ENCODE measurements at regions not wholly inside any gene's neighbourhood (a gene's known extent, or its start where the extent isn't known, plus 50 kb on each side); places are given as distances from the start of the nearest gene placed in this dataset.
A peak's percentile ranks its signal among the peaks of the same experiment; 100 is the strongest.

DNA sequence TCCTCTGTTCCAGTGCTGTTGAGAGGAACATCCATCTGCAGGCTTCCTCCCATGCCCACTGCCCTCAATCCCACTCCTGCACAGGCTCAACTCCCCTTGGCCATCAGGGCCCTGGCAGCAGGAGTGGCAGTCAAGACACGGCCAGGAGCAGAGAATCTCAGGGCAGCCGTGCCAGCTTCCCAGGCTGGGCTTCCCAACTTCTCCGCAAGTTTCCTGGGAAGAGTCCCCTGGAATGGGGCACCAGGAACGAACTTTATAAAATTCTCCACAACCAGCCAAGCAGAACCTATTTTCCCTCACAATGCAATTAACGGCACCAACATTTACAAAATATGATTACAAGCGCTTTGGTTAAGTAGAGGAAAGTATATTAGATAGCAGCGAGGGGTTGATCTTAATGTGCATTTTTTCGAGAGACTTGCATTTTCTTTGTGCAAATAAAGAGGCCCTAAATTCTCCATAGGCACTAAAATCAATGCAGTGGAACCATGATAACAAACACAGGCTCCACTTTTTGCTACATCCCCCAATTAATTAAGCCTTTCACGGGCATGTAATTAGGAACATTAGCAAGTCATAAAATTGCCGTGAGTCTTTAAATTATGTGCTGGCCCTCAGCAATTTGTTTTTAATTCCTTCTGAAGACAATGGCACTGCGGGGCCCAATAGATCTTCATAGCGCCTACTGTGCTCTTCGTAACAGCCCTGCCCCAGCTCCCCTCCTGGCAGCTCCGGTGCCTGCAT lies 99.9 kb upstream of the LHX1 start:
- H3K27me3 ChIP-seq, result no peaks in the 10 kb centered on the region
- no peaks in the 10 kb centered on the region for H4K20me1 ChIP-seq
- H3K4me3 ChIP-seq, result no peak overlapping the region
- no peak overlapping the region for H3K9ac ChIP-seq
- no peaks in the 10 kb centered on the region for H3K36me3 ChIP-seq
- peaks cover 0 to 5% (median 0%) of the 10 kb centered on the region in 10 experiments; a peak in 2 of 20 replicates for H3K4me1 ChIP-seq
- H3K4me2 ChIP-seq, result no peak overlapping the region
- 0 out of 22 replicates have a peak, but pooled peaks cover 0 to 5% (median 0%) of the 10 kb centered on the region in 11 experiments for H3K9me3 ChIP-seq (replicated peaks in 1 of 11)
- TF ChIP-seq Cebpa-rat (IDR thresholded peaks at IDR 0.05), result no peak
- no peak overlapping the region for H3K27ac ChIP-seq

DNA sequence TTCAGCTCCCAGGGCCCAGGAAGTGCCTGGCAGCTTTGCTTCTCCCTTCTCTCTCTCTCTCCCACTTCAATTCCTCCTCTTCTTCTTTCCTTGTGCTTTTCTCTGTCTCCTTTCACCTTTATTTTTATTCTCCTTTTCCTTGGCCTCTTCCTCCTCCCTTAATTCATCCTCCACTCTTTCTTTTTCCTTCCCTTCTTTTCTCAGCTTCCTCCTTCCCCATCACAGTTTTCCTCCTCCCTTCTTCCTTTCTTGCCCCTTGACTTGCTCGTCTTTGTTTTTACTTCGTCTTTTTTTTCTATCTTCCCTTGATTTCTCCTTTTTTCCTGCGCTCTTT lies 99.4 kb upstream of the LHX1 start:
- H3K9me3 ChIP-seq (replicated peaks in 1 of 11), result 0 out of 22 replicates have a peak, but pooled peaks cover 0 to 5% (median 0%) of the 10 kb centered on the region in 11 experiments
- H3K4me2 ChIP-seq, result no peak overlapping the region
- peaks cover 0 to 5% (median 0%) of the 10 kb centered on the region in 10 experiments; a peak in 2 of 20 replicates for H3K4me1 ChIP-seq
- no peak overlapping the region for H3K27ac ChIP-seq
- H3K9ac ChIP-seq, result no peak overlapping the region
- H3K4me3 ChIP-seq, result no peak overlapping the region
- H3K36me3 ChIP-seq, result no peaks in the 10 kb centered on the region
- H4K20me1 ChIP-seq, result no peaks in the 10 kb centered on the region
- no peaks in the 10 kb centered on the region for H3K27me3 ChIP-seq
- TF ChIP-seq Cebpa-rat (IDR thresholded peaks at IDR 0.05), result no peak

DNA sequence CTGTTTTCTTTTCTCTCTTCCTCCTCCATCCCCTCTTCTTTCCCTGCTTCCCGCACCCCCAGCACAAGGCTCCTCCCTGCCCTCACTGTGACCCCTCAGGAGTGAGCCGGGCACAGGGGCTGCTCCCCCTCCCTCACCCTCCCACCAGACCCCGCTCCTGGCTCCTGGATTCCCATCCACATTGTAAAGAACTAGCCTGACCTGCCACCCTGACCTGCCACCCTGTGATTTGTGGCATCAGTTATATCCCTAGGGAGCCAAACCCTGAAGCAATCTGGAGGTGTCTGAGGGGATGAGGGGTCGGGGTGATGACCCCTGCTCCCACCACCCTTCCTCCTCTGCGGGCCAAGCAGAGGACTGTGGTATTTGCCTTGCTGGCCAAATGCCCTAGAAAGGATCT lies 98.0 kb upstream of the LHX1 start:
- Histone ChIP-seq H3K4me1 (peaks cover 0 to 5% (median 0%) of the 10 kb centered on the region in 10 experiments; a peak in 2 of 20 replicates), H3K27ac (no peak overlapping the region), H3K36me3 (no peaks in the 10 kb centered on the region), H4K20me1 (no peaks in the 10 kb centered on the region), H3K4me2 (no peak overlapping the region), H3K9ac (no peak overlapping the region), H3K27me3 (no peaks in the 10 kb centered on the region), H3K4me3 (no peak overlapping the region), H3K9me3 (replicated peaks in 1 of 11) (0 out of 22 replicates have a peak, but pooled peaks cover 0 to 5% (median 0%) of the 10 kb centered on the region in 11 experiments)
- TF ChIP-seq Cebpa-rat (IDR thresholded peaks at IDR 0.05), result no peak

DNA sequence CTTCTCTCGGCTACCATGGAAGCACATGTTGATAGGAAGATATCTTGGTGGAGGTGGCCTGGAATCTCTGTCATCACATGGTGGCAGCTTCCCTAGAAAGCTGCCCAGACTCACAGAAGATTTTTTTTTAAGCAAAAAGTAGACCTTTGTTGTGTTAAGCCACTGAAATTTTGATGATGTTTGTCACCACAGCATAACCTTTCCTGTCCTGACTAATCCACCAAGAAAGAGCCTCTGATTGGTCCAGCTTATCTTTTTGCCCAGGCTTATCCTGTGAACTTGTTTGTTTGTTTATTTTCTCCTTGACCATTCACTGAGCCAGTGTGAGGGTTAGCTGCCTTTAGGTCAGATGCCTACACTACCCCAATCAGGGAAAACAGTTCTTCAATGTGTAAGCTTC lies 96.5 kb upstream of the LHX1 start:
- Histone ChIP-seq H3K36me3 (no peaks in the 10 kb centered on the region), H3K4me3 (no peak overlapping the region), H4K20me1 (no peaks in the 10 kb centered on the region), H3K9ac (no peak overlapping the region), H3K4me2 (no peak overlapping the region), H3K9me3 (replicated peaks in 1 of 11) (no peaks in the 10 kb centered on the region), H3K27me3 (no peaks in the 10 kb centered on the region), H3K4me1 (peaks cover 0 to 5% (median 1%) of the 10 kb centered on the region in 10 experiments; a peak in 8 of 20 replicates), H3K27ac (no peak overlapping the region)
- TF ChIP-seq Cebpa-rat (IDR thresholded peaks at IDR 0.05), result no peak

DNA sequence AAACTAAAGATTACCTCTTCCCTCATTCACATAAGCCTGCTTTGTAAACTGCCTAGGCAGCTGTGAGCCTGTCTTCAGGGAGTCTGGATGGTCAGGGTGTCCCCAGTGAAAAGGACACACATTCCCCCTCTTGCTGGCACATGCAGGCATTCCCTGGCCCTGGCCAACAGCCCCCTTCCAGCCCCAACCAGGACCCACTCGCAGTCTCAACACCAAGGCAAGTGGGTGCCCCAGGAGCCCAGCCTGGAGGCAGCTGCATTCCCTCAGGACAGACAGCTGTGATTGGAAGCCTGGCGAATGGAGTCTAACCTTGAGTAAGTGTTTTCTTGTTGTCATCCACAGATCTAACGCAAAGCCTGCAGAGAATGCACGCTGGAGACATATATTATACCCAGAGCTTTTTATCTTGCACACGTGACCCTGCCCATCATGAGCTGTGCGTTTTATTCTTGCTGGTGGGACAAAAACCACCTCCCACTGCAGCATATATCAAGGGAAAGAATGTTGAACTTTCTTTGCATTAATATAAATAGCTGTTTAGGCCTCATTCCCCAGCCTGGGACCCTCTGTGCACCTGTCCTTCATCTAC lies 95.0 kb upstream of the LHX1 start:
- TF ChIP-seq Cebpa-rat (IDR thresholded peaks at IDR 0.05), result no peak
- Histone ChIP-seq H3K9ac (no peak overlapping the region), H3K27me3 (no peaks in the 10 kb centered on the region), H3K4me1 (peaks cover 4 to 21% (median 12%) of the 10 kb centered on the region in 10 experiments; a peak in 12 of 20 replicates), H3K4me2 (no peak overlapping the region), H3K9me3 (replicated peaks in 1 of 11) (no peaks in the 10 kb centered on the region), H4K20me1 (no peaks in the 10 kb centered on the region), H3K36me3 (no peaks in the 10 kb centered on the region), H3K27ac (no peak overlapping the region), H3K4me3 (no peak overlapping the region)

DNA sequence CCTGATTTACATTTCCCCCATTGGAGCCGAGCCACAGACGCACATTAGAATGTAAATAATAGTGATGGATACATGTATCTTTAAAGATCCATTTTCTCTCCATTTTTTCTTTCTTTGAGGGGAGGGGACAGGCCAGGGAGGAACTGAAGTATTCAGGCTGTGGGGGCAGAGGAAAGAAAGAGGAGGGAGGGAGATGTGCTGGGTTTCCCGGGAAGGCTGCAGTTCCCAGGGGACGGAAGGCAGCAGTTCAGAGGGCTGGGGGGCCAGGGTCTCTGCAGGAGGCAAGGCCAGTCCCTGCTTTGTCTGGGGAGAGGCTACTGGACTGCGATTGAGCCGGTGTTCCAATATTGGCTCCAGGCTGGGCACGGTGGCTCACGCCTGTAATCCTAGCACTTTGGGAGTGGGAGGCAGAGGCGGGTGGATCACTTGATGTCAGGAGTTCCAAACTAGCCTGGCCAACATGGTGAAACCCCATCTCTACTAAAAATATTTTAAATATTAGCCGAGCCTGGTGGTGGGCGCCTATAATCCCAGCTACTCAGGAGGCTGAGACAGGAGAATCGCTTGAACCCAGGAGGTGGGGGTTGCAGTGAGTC lies 94.2 kb upstream of the LHX1 start:
- no peaks in the 10 kb centered on the region for H4K20me1 ChIP-seq
- H3K27me3 ChIP-seq, result no peaks in the 10 kb centered on the region
- H3K4me2 ChIP-seq, result no peak overlapping the region
- no peak overlapping the region for H3K27ac ChIP-seq
- TF ChIP-seq Cebpa-rat (IDR thresholded peaks at IDR 0.05), result no peak
- H3K9me3 ChIP-seq (replicated peaks in 1 of 11), result no peaks in the 10 kb centered on the region
- no peaks in the 10 kb centered on the region for H3K36me3 ChIP-seq
- H3K4me3 ChIP-seq, result no peak overlapping the region
- H3K9ac ChIP-seq, result no peak overlapping the region
- peaks cover 7 to 28% (median 17%) of the 10 kb centered on the region in 10 experiments; a peak in 16 of 20 replicates for H3K4me1 ChIP-seq

DNA sequence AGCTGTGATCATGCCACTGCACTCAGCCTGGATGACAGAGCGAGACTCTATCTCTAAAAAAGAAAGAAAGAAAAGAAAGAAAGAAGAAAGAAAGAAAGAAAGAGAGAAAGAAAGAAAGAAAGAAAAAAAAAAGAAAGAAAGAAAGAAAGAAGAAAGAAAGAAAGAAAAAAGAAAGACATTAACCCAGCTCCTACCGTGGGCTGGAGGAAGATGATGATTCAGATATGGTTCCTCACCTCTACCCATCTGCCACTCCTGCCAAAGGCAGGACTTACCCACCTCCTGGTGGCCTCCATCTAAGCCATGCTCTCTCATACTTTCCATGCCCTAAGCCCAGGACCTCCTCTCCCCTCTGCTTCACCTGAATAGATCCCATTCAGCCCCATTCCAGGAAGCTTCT lies 93.3 kb upstream of the LHX1 start:
- Histone ChIP-seq H3K9ac (no peak overlapping the region), H3K27ac (no peak overlapping the region), H3K4me3 (no peak overlapping the region), H3K27me3 (no peaks in the 10 kb centered on the region), H4K20me1 (no peaks in the 10 kb centered on the region), H3K4me2 (no peak overlapping the region), H3K9me3 (replicated peaks in 1 of 11) (no peaks in the 10 kb centered on the region), H3K36me3 (no peaks in the 10 kb centered on the region), H3K4me1 (peaks cover 15 to 38% (median 26%) of the 10 kb centered on the region in 10 experiments; a peak in 19 of 20 replicates)
- no peak for TF ChIP-seq Cebpa-rat (IDR thresholded peaks at IDR 0.05)

- H3K9ac ChIP-seq, result no peak overlapping the region
- H4K20me1 ChIP-seq, result no peaks in the 10 kb centered on the region
- H3K27me3 ChIP-seq, result no peaks in the 10 kb centered on the region
Observed at GRCh38 chr17:36844601-36845000, 92.7 kb upstream of the LHX1 start.

DNA sequence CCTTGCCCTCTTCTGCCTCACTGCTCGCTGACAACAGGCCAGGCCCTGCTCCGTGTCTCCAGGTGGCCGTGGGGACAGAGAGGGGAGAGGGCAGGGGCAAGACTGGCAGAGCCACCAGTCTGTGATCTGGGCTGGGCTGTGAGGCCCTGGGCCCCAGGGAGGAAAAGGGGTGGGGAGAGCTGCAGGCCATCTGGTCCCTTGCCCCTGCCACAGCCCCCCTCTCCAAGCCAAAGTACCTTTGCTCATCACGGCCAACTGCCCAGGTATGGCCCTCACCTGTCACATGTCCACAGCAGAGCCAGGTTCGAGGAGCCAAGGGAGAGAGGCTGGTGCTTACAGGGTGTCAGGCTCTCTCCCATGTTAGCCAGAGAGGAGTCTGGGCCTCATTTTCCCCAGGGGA lies 91.4 kb upstream of the LHX1 start:
- H3K36me3 ChIP-seq, result no peaks in the 10 kb centered on the region
- H3K4me2 ChIP-seq, result peak overlapping the region in 8 of 11 experiments; percentile 5 to 34 (median 20); a peak in 5 of 22 replicates
- no peaks in the 10 kb centered on the region for H3K9me3 ChIP-seq (replicated peaks in 1 of 11)
- peaks cover 34 to 57% (median 45%) of the 10 kb centered on the region in 10 experiments for H3K4me1 ChIP-seq
- H3K9ac ChIP-seq, result no peak overlapping the region
- H3K27me3 ChIP-seq, result no peaks in the 10 kb centered on the region
- no peak overlapping the region for H3K4me3 ChIP-seq
- H4K20me1 ChIP-seq, result no peaks in the 10 kb centered on the region
- no peak for TF ChIP-seq Cebpa-rat (IDR thresholded peaks at IDR 0.05)
- no peak overlapping the region for H3K27ac ChIP-seq

More at GRCh38 chr17:36844601-36845000, 92.7 kb upstream of the LHX1 start:
- H3K27ac ChIP-seq, result no peak overlapping the region
- H3K4me2 ChIP-seq, result no peak overlapping the region
- H3K9me3 ChIP-seq (replicated peaks in 1 of 11), result no peaks in the 10 kb centered on the region
- H3K36me3 ChIP-seq, result no peaks in the 10 kb centered on the region
- no peak overlapping the region for H3K4me3 ChIP-seq
- peaks cover 20 to 43% (median 32%) of the 10 kb centered on the region in 10 experiments for H3K4me1 ChIP-seq
- no peak for TF ChIP-seq Cebpa-rat (IDR thresholded peaks at IDR 0.05)
